Fibroblast of skin of left quadriceps (primary cell): ENCODE measurements at regions not wholly inside any gene's neighbourhood (a gene's known extent, or its start where the extent isn't known, plus 50 kb on each side); places are given as distances from the start of the nearest gene placed in this dataset.

Experiments used
- DNase-seq, 2 experiments: peaks; one replicate each; pipeline ENCODE4 v3.0.0-alpha.2; 2013; ENCODE audit warnings: low read depth in 2 of 2

GRCh38 chr7:17129218-17129617 lies 169.2 kb upstream of the AHR start:
- DNase-seq, result no peak

DNA sequence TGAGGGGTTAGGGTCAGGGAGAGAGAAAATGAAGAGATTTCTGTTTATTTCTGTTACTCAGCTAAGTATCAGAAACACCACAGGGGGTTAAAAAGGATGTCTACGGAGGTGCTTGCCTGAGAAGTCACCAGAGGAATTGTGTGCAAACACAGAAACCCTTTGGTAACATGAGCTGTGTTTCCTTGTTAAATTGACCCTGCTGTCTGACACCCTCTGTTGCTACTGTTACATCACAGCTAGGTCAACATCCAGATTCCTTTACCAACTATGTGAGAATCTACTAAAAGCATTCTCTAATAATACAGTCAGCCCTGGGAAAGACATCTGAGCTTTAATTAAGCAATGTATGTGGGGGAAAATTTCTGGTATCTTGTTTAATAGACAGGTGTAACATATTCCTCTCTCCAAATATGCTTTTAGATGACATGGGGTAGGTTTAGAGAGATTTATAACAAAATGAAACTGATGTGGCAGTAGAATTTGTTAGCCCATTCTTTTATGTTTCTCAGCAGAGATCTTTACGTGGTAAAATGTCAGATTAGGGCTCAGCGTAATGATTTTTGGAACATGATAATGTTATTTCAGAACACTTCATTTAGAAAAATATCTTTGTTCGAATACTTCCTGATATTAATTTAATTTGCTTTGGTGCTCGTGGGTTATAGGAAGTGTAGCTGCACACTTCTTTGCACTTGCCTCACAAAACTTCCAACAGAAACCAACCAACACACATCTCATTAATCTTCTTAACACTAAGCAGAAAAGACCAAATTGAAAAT lies 168.0 kb upstream of the AHR start:
- DNase-seq, result peak in 1 of 2 experiments; percentile 37

DNA sequence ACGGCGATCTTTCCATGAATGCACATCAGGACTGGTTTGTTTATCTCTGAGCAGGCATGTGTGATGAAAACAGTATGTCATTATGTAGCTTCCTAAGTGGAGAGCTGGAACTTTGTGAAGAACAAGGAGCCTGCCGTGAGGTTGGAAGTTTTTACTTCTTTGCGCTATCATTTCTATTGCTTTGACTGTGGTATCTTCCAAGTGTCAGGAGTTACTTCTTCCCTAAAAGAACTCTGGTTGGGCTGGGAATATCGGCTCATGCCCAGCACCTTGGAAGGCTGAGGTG lies 167.4 kb upstream of the AHR start:
- no peak for DNase-seq

DNA sequence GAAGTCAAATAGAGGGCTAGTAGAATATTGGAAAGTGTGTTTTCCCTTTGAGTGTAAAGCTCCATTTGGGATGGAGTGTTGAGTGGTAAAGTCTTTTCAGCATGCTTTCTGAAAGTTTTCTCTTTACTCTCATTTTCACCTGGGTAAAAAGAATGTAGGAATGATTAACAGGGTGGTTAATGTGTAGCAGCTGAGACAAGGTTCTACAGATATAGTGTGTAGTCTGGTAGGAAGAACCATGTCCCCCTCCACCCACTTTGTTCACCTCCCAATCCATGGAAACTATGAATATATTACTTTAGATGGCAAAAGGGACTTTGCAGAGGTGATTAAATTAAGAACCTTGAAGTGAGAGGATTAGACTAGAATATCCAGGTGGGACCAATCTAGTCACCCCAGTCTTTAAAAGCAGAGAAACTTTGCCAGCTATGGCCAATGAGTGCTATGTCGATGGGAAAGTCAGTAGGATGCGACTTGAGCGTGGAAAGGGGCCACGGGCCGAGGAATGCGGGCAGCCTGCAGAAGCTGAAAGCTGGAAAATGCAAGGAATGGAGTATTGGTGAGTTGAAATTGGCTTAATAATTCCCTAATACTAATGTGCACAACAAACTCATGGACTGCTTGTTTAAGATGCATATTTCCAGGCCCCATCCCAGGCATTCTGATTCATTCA lies 166.3 kb upstream of the AHR start:
- no peak for DNase-seq

GRCh38 chr7:17132726-17133125 lies 165.7 kb upstream of the AHR start:
- DNase-seq, result peak; percentile 59 to 61

DNA sequence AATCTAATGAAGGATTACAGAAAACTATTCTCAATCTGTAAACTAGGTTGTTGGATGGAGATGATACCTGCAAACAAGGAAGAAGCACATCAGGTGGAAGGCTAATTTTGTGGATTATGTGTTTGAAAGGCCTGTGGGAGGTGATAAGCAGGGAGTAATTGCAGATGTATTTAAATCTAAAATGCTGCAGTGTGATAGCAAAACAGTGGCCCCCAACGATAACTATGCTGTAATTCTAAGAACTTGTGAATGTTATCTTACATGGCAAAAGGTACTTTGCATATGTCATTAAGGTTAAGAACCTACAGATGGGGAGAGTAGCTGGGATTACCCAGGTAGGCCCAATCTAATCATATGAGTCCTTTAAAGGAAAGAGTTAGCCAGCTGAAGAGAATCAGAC lies 164.5 kb upstream of the AHR start:
- DNase-seq, result no peak

GRCh38 chr7:17134786-17135185 lies 163.7 kb upstream of the AHR start:
- no peak for DNase-seq

DNA sequence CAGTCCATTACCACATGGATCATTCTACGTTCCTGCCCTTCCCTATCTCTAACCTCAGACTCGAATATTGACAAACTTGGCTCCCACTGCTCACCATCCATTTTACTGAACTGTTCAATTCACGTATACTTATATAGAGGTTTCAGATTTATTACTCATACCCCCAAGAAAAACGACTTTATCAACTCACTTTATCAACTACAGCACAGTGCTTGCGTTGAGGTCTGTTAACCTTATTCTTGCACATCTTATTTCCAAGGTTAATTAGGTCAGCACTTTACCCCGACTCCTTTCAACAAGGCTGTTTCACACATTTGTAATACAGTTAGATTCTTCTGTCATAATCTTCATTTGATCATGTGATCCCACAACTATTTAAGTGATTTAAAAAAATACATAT lies 162.3 kb upstream of the AHR start:
- DNase-seq, result no peak

DNA sequence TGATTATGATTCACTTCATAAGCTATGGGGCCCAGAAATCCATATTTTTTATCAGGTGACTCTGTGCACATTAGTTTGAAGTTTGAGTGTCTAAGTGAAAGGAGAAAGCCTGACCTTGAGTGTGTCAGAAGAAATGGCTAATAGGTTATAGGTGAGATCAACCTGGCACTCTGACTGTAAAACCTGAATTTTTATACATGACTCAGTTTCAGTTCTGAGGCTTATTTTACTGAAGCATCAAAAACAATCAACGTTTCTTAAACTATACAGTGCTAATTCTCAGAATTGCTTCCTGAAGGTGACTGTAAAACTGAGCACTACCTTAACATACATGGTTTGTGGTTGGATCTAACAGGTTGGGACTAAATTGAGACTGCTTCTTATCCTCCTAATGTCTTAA lies 159.4 kb upstream of the AHR start:
- no peak for DNase-seq

GRCh38 chr7:17140406-17140805 lies 158.0 kb upstream of the AHR start:
- DNase-seq, result no peak

GRCh38 chr7:17142831-17143541 lies 155.5 kb upstream of the AHR start:
- DNase-seq, result no peak

DNA sequence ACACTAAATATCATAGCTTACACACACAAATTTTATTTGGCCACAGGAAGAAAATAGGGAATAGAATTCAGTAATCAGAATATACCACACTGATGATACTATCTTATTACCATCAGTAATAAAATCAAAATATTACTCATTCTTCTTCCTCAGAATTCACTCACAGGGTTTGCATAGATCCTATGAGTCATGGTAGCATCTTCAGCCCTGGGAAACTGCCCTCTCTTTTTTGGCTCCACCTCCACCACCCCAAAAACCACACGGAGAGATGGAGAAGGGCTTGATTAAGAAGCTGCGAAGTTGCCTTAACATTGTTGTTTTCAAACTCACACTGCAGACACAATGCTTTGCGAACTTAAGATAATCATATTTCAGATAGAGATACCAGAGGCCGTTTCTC lies 154.1 kb upstream of the AHR start:
- peak in 1 of 2 experiments; percentile 27 for DNase-seq

- DNase-seq, result no peak
Observed at GRCh38 chr7:17146621-17147020, 151.8 kb upstream of the AHR start.

GRCh38 chr7:17147409-17147808 lies 151.0 kb upstream of the AHR start:
- no peak for DNase-seq

GRCh38 chr7:17150018-17150417 lies 148.4 kb upstream of the AHR start:
- DNase-seq, result no peak

GRCh38 chr7:17152721-17153120 lies 145.7 kb upstream of the AHR start:
- DNase-seq, result no peak

DNA sequence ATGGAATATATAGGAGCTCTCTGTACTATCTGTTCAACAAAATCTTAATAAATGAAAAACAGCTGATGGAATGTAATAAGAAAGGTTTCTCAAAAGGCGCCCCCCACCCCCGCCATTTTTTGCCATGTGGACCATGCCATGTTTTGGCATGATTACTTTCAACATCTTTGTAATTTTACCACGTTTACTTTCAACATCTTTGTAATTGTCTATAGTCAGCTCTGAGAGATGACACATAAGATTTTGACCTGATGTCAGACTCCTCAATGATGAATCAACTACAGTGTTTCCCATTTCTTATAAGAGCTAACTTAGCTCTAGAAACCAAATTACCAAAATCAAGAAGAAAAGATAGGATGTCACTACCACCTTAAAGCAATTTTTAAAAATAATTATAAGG lies 144.9 kb upstream of the AHR start:
- DNase-seq, result no peak

GRCh38 chr7:17155529-17155928 lies 142.9 kb upstream of the AHR start:
- no peak for DNase-seq

GRCh38 chr7:17158261-17158660 lies 140.2 kb upstream of the AHR start:
- DNase-seq, result no peak

DNA sequence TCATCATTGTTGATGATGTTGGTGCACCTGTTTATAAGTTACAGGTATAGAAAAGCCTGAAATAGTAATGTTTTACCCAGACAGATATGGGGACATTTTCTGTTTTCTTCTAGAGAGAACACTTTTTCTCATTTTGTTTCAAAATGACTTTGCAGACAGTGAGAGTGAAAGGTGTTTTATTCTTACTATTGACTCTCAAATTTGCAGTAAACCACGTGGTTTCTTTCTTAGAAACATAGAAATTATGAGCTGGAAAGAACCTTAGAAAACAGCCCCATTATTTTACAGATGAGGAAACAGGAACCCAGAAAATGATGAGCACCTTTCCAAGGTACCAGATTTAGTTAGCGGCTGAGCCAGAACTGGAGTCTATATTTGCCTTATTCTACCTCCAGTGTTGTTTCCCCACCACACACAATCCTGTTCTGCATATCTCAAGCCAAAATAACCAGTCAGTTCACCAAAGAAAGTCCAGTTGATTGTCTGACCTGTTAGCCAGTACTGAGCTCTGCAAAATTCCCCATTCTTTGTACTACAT lies 138.9 kb upstream of the AHR start:
- no peak for DNase-seq

DNA sequence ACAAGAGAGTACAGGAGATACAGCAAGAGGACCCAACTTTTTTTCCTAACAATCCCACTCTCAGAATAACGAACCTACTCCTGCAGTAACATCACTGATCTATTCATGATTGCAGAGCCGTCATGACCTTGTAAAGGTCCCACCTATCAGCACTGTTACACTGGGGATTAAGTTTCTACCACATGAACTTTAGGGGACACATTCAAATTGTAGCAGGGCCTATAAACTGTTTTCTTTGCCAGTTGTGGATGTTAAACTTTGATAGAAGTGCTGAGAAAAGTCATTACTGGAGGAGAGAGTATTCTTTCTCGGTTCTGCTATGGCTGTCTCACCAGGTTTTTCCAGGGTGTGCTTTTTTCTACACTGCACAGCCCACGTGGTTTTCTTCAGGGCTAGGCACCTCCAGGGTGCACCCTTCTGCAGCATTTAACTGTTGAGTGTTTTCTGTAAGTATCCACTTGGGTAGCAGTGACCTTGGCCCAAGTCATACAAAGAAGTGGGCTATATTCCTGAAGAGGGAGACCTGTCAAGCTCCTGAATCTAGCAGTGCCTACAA lies 131.6 kb upstream of the AHR start:
- no peak for DNase-seq

DNA sequence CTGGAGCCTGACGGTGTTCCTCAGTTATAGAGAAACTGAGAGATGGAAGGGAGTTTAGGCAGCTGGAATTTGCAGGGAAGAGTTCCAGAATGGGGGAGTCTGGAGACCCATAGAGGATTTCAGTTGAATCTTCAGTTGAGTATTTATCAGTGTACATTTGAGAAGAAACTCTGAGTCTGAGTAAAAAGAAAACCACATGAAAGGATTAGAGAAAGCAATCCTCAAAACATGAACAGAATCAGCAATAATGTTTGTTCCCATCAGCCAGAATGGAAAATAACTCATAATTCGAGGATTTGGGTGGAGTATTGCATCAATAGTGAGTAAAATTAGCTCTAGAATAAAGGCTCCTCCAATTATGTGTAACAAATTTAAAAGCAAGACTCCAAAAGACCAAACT lies 130.0 kb upstream of the AHR start:
- DNase-seq, result no peak

GRCh38 chr7:17171427-17171826 lies 127.0 kb upstream of the AHR start:
- no peak for DNase-seq
